Right cardiac atrium (tissue), 5 donors: ENCODE measurements at regions not wholly inside any gene's neighbourhood (a gene's known extent, or its start where the extent isn't known, plus 50 kb on each side); places are given as distances from the start of the nearest gene placed in this dataset.
"Not testable (repeated sequence)": the region's sequence is repeated elsewhere in the genome, so short reads cannot be mapped to it uniquely, and the experiment has no call there.

Experiments used
- ATAC-seq, 2 donors: fragments of 200-7000 bp; cut with Tn5 transposase; one replicate each; pipeline versions ENCODE4 v1.8.0 to v1.9.1; 2020; ENCODE audit warnings: moderate library complexity in 2 of 2, mild to moderate bottlenecking in 1 of 2
- DNase-seq, 3 donors: peaks; one replicate each; pipeline ENCODE4 v3.0.0-alpha.2; 2020
- H3K27ac ChIP-seq: one replicate; pipeline ENCODE4 v1.5.1; 2013; ENCODE audit warnings: mild to moderate bottlenecking, low read length, control low read depth, moderate library complexity
- H3K27me3 ChIP-seq: one replicate; pipeline ENCODE4 v1.6.1; 2013; ENCODE audit not compliant: control insufficient read depth, insufficient read depth
- H3K4me1 ChIP-seq: one replicate; pipeline ENCODE4 v1.6.1; 2013; ENCODE audit warnings: low read length; ENCODE audit not compliant: control insufficient read depth, insufficient read depth
- H3K4me3 ChIP-seq: one replicate; pipeline ENCODE4 v1.5.1; 2013; ENCODE audit warnings: low read length, control low read depth
- H3K9me3 ChIP-seq: one replicate; pipeline ENCODE4 v1.6.1; 2013; ENCODE audit warnings: low read length; ENCODE audit not compliant: control insufficient read depth
- whole genome bisulfite sequencing: extraction: QIAGEN DNeasy Blood & Tissue Kit; methylation state at CpG from one replicate; pipeline ENCODE4 v1.1.7; 2013; 5-methylcytosine and 5-hydroxymethylcytosine counted together
- intact Hi-C, 4 donors: fragments of 100-400 bp; cut with DNase I; formaldehyde crosslinking; loops; one replicate each; pipeline versions ENCODE4 v1.11.0 to v1.14.0; 2022 to 2023
- donor health status: healthy with polysubstance abuse.
- donor health status: DM: no; HTN: yes; CAD: no.
- donor health status: DM: no; HTN: no; CAD: no.
- donor health status: DM: no; HTN: yes; CAD: no; lungs with severe emphysema.
- donor health status: DM: yes; HTN: yes; CAD: no.

DNA sequence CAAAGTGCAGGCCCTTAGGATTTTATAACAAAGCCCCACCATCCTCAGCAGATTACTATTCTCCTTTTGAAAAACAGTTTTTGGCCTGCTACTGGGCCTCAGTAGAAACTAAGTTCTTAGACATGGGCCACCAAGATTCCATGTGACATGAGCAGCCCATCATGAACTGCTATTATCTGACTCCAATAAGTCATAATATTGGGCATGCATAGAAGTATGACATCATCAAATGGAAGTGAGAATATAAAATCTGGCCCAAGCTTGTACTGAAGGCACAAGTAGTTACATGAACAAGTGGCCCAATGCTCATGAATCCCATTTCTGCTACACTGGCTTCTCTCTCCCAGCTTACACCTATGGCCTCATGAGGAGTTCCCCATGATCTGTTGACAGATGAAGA is 404.8 kb downstream of the EPHA5 start:
- H3K27me3 ChIP-seq: no peaks in the 10 kb centered on the region
- no peak for DNase-seq
- no peak overlapping the region for H3K4me3 ChIP-seq
- intact Hi-C loops: no loop called here
- no peak overlapping the region for H3K27ac ChIP-seq
- H3K9me3 ChIP-seq: no peaks in the 10 kb centered on the region
- no peaks in the 10 kb centered on the region for H3K4me1 ChIP-seq
- ATAC-seq: no peak

DNA sequence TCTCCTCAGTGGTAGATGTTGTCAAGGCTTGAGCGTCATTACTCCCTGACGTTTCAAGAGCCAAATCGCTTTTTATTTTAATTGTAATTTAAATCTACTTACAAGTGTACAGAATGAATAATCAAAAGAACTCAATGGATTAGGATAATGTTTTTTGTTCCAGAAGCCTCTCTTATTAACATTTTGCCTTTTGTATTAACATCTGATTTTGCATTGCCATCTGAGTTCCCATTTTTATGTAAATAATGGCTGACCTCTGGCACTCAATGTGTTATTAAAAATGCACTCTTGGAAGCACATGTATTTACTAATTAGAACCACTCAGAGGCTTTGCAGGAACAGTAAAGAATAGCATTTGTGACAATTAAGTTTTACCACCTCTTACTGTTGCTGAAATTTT is 411.0 kb downstream of the EPHA5 start:
- H3K27ac ChIP-seq: no peak overlapping the region
- H3K27me3 ChIP-seq: no peaks in the 10 kb centered on the region
- DNase-seq: no peak
- WGBS: 51% methylated on average over 3 of the region's 3 CpGs
- intact Hi-C loops: no loop called here
- no peaks in the 10 kb centered on the region for H3K9me3 ChIP-seq
- no peaks in the 10 kb centered on the region for H3K4me1 ChIP-seq
- H3K4me3 ChIP-seq: no peak overlapping the region
- no peak for ATAC-seq

- no peak for ATAC-seq
- intact Hi-C loops: no loop called here
- no peak overlapping the region for H3K4me3 ChIP-seq
- H3K27ac ChIP-seq: no peak overlapping the region
- 96% methylated on average over 2 of the region's 2 CpGs for WGBS
- no peaks in the 10 kb centered on the region for H3K9me3 ChIP-seq
- H3K27me3 ChIP-seq: no peaks in the 10 kb centered on the region
- no peak for DNase-seq
- no peaks in the 10 kb centered on the region for H3K4me1 ChIP-seq
Measured at GRCh38 chr4:65250916-65251315, 419.4 kb downstream of the EPHA5 start.

GRCh38 chr4:65249111-65249510 is 421.2 kb downstream of the EPHA5 start:
- H3K4me1 ChIP-seq: no peaks in the 10 kb centered on the region
- H3K27ac ChIP-seq: no peak overlapping the region
- intact Hi-C loops: no loop called here
- no peak for DNase-seq
- H3K27me3 ChIP-seq: no peaks in the 10 kb centered on the region
- no peaks in the 10 kb centered on the region for H3K9me3 ChIP-seq
- no peak for ATAC-seq
- H3K4me3 ChIP-seq: no peak overlapping the region

DNA sequence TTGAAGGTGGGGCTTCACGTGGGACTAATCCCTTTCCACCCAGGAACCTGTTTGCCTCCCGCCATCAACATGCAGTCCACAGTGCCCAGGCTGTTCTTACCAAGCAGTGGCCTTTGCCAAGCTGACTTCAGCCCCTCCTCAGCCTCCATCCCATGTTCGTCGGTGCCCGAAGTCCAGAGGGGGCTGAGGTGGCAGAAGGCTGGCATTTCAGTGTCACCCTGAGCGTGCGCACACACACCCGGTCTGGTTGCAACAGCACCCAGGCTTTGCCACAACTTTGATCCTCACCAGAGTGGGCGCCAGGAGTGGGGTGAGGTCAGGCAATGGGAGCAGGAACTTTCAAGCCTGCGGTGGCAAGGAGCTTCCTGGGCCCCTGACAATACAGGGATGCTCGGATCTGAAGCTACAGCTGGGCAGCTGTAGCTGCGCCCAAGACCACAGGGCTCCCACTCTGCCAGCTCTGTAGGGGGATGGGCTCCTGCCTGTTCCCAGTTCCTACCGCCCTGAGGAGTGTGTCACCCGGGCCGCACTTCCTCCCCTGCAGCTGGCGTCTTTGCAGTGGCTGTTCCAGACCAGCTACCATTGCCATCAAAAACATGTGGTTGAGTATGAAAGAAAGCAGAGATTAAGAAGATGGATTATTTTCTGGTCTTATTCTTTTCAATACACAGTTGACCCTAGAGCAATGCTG is 428.0 kb downstream of the EPHA5 start:
- 88% methylated on average over 16 of the region's 16 CpGs for WGBS
- Histone ChIP-seq H3K27me3 (no peaks in the 10 kb centered on the region), H3K9me3 (no peaks in the 10 kb centered on the region), H3K4me3 (no peak overlapping the region), H3K27ac (no peak overlapping the region), H3K4me1 (no peaks in the 10 kb centered on the region)
- DNase-seq: peak in 2 of 3 donors; percentile 18 to 27
- ATAC-seq: peak in 1 of 2 donors; percentile 23
- intact Hi-C loops: no loop called here

DNA sequence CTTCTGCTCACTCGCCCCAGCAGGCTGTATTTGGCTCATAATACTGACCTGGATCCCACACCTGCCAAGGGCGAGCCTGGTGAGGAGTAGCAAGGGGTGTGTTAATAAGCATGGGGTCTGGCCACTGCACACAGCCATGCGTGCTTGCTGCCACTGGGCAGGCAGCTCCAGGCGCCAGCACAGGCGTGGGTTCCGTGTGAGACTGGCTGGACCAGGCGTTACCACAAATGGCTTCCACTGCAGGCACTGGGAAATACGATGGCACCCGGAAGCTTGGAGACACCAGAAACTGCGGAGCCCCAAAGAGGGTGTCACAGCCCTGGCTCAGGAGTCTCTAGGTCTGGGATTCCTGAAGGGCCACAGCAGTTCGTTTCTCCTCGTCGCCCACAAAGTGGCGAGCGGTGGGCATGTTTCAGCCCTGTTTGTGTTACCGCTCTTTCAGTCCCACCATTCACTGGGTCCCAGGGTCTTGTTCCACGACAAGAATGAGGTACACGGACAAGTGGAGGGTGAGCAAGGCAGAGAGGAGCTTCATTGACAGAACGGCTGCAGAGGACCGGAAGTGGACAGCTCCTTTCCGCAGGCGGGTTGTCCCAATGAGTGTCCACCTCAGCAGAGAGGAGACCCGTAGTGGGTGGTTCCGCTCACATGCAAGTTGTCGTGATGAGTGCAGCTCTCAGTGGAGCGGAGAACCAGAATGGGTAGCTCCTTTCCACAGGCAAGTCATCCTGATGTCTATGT is 428.9 kb downstream of the EPHA5 start:
- H3K27ac ChIP-seq: no peak overlapping the region
- H3K4me3 ChIP-seq: no peak overlapping the region
- intact Hi-C loops: no loop called here
- WGBS: 93% methylated on average over 26 of the region's 26 CpGs
- ATAC-seq (no peak), DNase-seq (peak in 2 of 3 donors; percentile 14 to 19)
- H3K4me1 ChIP-seq: no peaks in the 10 kb centered on the region
- H3K9me3 ChIP-seq: no peaks in the 10 kb centered on the region
- no peaks in the 10 kb centered on the region for H3K27me3 ChIP-seq

DNA sequence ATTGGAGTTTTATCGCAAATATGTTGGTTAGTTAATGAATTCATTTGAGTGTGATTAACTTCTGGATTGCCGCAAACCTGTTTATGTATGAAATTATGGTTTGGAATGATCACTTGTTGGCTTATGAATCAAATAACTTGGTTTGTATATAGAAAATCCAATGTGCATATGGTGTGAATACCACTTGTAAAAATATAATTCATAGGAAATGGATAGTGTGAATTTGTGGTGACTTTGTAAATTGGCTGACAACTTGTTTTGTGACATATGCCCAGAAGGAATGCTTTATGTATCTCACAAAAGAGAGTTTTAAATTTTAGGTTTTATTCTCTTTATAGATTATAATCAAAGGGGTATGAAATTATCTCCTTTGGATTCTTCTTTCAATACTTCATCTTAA is 436.2 kb downstream of the EPHA5 start:
- DNase-seq (no peak), ATAC-seq (no peak)
- intact Hi-C loops: no loop called here
- Histone ChIP-seq H3K4me3 (no peak overlapping the region), H3K27ac (no peak overlapping the region), H3K4me1 (no peaks in the 10 kb centered on the region), H3K9me3 (no peaks in the 10 kb centered on the region), H3K27me3 (no peaks in the 10 kb centered on the region)
- WGBS: 93% methylated on average over 2 of the region's 2 CpGs

DNA sequence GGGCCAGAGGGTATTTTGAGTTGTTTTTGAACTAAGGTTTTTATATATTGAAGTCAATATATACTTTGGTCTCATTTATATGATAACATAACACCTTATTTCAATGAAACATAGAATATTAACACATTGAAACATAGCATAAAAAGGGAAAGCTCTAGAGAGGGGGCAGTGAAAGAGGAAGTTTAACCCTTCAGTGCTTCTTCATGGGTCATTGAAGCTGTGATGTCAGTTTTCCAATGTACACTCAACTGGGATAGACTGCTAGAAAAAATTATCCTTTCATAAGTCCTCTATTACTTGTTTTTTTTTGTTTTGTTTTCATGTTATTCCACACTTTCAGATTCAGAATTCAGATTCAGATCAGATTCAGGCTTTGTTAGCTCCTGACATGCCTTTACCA is 442.7 kb downstream of the EPHA5 start:
- no peak overlapping the region for H3K4me3 ChIP-seq
- DNase-seq: no peak
- ATAC-seq: no peak
- no peak overlapping the region for H3K27ac ChIP-seq
- no peaks in the 10 kb centered on the region for H3K4me1 ChIP-seq
- no peaks in the 10 kb centered on the region for H3K9me3 ChIP-seq
- intact Hi-C loops: no loop called here
- no peaks in the 10 kb centered on the region for H3K27me3 ChIP-seq

GRCh38 chr4:65223601-65224000 is 446.7 kb downstream of the EPHA5 start:
- 86% methylated on average over 2 of the region's 2 CpGs for WGBS
- DNase-seq (no peak), ATAC-seq (no peak)
- no peak overlapping the region for H3K4me3 ChIP-seq
- no peak overlapping the region for H3K27ac ChIP-seq
- intact Hi-C loops: no loop called here
- H3K4me1 ChIP-seq: no peaks in the 10 kb centered on the region
- no peaks in the 10 kb centered on the region for H3K27me3 ChIP-seq
- H3K9me3 ChIP-seq: no peaks in the 10 kb centered on the region

DNA sequence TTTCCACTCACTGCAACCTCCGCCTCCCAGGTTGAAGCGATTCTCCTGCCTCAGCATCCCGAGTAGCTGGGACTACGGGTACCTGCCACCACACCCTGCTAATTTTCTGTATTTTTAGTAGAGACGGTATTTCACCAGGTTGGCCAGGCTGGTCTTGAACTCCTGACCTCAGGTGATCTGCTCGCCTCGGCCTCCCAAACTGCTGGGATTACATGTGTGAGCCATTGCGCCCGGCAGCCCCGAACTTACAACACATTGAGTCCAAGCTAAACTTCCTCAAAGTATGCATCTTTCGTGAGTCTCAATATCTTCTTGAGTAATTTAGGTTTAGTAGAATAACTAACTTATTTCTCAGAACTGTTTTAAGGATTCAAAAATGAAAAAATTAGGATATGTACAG is 447.2 kb downstream of the EPHA5 start:
- H3K9me3 ChIP-seq, H3K4me1 ChIP-seq, ATAC-seq, H3K27me3 ChIP-seq, H3K4me3 ChIP-seq, H3K27ac ChIP-seq, intact Hi-C loops: not testable (repeated sequence)
- WGBS: 90% methylated on average over 11 of the region's 11 CpGs
- DNase-seq: peak in 1 of 3 donors; percentile 20

GRCh38 chr4:65217179-65217578 is 453.1 kb downstream of the EPHA5 start:
- WGBS: 53% methylated on average over 2 of the region's 2 CpGs
- H3K4me1 ChIP-seq: no peaks in the 10 kb centered on the region
- no peak overlapping the region for H3K27ac ChIP-seq
- no peak overlapping the region for H3K4me3 ChIP-seq
- no peaks in the 10 kb centered on the region for H3K9me3 ChIP-seq
- ATAC-seq (no peak), DNase-seq (no peak)
- no peaks in the 10 kb centered on the region for H3K27me3 ChIP-seq
- intact Hi-C loops: no loop called here

- no peaks in the 10 kb centered on the region for H3K27me3 ChIP-seq
- no peaks in the 10 kb centered on the region for H3K9me3 ChIP-seq
- no peaks in the 10 kb centered on the region for H3K4me1 ChIP-seq
- intact Hi-C loops: no loop called here
- DNase-seq (no peak), ATAC-seq (no peak)
- no peak overlapping the region for H3K4me3 ChIP-seq
- no peak overlapping the region for H3K27ac ChIP-seq
Measured at GRCh38 chr4:65202853-65203236, 467.4 kb downstream of the EPHA5 start.
